Endometrial microvascular endothelial cells (primary cell): ENCODE measurements at regions not wholly inside any gene's neighbourhood (a gene's known extent, or its start where the extent isn't known, plus 50 kb on each side); places are given as distances from the start of the nearest gene placed in this dataset.

Experiments
- in situ Hi-C: cut with HindIII; loops from 2 replicates; pipeline ENCODE4 v1.10.0; 2017; ENCODE audit warnings: low sequenced_read_pairs, low pct_unique_long_range_greater_than_20kb; ENCODE audit errors: inconsistent ontology term

- in situ Hi-C loops: no loop called here
Observed at GRCh38 chr3:102225407-102226132, 209.2 kb upstream of the ZPLD1 start.

GRCh38 chr3:102226463-102226862 is 208.4 kb upstream of the ZPLD1 start:
- in situ Hi-C loops: no loop called here

- in situ Hi-C loops: no loop called here
Observed at GRCh38 chr3:102229062-102229655, 205.7 kb upstream of the ZPLD1 start.

GRCh38 chr3:102230057-102230456 is 204.8 kb upstream of the ZPLD1 start:
- in situ Hi-C loops: no loop called here

GRCh38 chr3:102233881-102234280 is 200.9 kb upstream of the ZPLD1 start:
- in situ Hi-C loops: no loop called here

GRCh38 chr3:102235679-102236078 is 199.1 kb upstream of the ZPLD1 start:
- in situ Hi-C loops: no loop called here

GRCh38 chr3:102237181-102237580 is 197.6 kb upstream of the ZPLD1 start:
- in situ Hi-C loops: no loop called here

GRCh38 chr3:102237838-102238237 is 197.0 kb upstream of the ZPLD1 start:
- in situ Hi-C loops: no loop called here

- in situ Hi-C loops: no loop called here
Observed at GRCh38 chr3:102238362-102238761, 196.5 kb upstream of the ZPLD1 start.

GRCh38 chr3:102240720-102241119 is 194.1 kb upstream of the ZPLD1 start:
- in situ Hi-C loops: no loop called here

- in situ Hi-C loops: no loop called here
Observed at GRCh38 chr3:102248981-102249705, 185.7 kb upstream of the ZPLD1 start.

- in situ Hi-C loops: no loop called here
Observed at GRCh38 chr3:102255736-102256135, 179.1 kb upstream of the ZPLD1 start.

GRCh38 chr3:102258666-102259227 is 176.1 kb upstream of the ZPLD1 start:
- in situ Hi-C loops: no loop called here

- in situ Hi-C loops: no loop called here
Observed at GRCh38 chr3:102259663-102260062, 175.2 kb upstream of the ZPLD1 start.

- in situ Hi-C loops: no loop called here
Observed at GRCh38 chr3:102265720-102266119, 169.1 kb upstream of the ZPLD1 start.

GRCh38 chr3:102269406-102269805 is 165.4 kb upstream of the ZPLD1 start:
- in situ Hi-C loops: no loop called here

- in situ Hi-C loops: no loop called here
Observed at GRCh38 chr3:102290241-102290640, 144.6 kb upstream of the ZPLD1 start.

- in situ Hi-C loops: no loop called here
Observed at GRCh38 chr3:102295756-102296155, 139.1 kb upstream of the ZPLD1 start.

GRCh38 chr3:102297072-102297658 is 137.7 kb upstream of the ZPLD1 start:
- in situ Hi-C loops: no loop called here
